ENCODE measurements at regions not wholly inside any gene's neighbourhood (a gene's known extent, or its start where the extent isn't known, plus 50 kb on each side); places are given as distances from the start of the nearest gene placed in this dataset.

DNA sequence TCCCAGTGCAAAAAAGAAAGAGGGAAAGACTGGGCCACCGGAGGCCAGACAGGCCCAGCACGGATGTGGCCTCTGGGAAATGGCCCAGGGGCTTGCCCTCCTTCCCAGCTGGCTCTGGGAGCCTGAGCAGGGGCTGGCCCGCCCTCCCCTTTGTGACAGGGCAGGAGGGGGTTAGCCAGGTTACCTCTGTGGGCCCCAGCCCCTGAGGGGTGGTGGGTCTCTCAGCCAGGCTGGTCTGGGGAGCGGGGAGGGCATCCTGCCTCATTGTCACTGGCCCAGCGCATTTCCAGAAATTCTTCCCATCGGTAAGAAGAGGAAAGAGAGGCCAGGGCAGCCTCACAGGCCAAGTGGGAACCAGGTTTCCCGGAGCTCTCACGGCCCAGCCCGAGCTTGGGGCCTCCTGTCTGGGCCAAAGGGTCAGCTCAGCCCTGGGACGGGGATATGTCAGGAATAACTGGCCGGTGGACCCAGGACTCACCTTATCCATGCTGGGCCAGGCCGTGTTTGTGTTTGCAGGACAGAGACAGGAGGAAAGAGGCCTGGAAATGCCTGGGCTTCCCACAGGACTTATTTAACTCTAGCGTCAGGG, 182.2 kb downstream of the ZFP36L2 start:
- no peak for TF ChIP-seq CTCF (conservative IDR thresholded peaks at IDR 0.05)
- H3K27ac ChIP-seq: no peak overlapping the region

GRCh38 chr2:43043553-43043870, 182.9 kb downstream of the ZFP36L2 start:
- TF ChIP-seq CTCF (conservative IDR thresholded peaks at IDR 0.05): no peak
- H3K27ac ChIP-seq: no peak overlapping the region

GRCh38 chr2:43041661-43042360, 184.6 kb downstream of the ZFP36L2 start:
- H3K27ac ChIP-seq: no peak overlapping the region
- no peak for TF ChIP-seq CTCF (conservative IDR thresholded peaks at IDR 0.05)

DNA sequence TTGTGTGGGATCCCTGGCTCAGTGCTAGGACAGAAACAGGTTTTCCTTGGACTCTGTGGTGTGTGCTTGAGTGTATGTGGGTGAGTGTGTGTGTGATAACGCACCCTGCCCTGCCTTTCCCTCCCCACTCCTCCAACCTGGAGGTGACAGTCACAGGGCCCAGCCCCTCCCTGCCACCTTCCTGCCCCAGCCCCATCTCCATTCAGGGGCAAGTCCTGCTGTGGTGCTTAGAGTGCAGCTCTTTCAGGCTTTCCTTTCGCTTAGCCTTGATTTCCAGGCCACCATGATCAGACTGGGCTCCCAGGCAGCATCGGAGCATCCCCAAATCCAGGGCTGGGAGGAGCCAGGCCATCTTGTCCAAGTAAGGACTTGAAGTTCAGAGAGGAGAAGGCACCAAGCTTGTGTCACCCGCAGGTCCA, 185.2 kb downstream of the ZFP36L2 start:
- no peak for TF ChIP-seq CTCF (conservative IDR thresholded peaks at IDR 0.05)
- no peak overlapping the region for H3K27ac ChIP-seq

DNA sequence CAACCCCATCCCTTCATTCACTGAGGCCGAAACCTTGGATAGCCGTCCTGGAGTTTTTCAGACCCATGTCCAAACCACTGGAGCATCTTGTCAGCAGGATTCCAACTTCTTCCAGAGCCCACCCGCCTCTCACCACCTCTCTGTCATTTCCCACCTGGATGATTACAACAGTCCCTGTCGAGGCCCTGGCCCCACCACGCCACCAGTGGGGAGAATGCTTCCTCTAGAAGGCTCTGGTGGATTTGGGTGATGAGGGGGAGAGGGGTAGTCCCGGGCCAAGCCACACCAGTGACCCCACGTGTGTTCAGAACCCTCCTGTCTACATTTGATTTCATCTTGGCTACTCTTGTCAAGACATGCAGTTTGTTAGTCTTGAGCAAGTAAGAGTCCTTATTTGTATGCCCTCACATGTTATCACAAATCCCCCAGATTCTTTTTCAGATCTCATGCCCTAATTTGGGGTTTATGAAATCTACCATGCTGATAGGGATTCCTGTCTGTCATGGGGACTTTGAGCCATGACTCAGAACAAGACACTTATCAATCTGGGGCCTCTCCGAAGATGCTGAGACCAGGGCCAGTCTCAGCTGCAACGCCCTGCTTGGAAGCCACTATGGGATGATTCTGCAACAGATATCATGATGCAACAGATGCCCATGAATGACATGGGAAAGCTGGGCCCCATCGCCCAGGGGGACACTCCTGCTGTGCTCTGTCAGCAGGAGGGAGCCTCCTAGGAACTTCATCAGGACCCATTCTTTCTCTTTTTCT, 186.1 kb downstream of the ZFP36L2 start:
- no peak overlapping the region for H3K27ac ChIP-seq
- TF ChIP-seq CTCF (conservative IDR thresholded peaks at IDR 0.05): no peak

DNA sequence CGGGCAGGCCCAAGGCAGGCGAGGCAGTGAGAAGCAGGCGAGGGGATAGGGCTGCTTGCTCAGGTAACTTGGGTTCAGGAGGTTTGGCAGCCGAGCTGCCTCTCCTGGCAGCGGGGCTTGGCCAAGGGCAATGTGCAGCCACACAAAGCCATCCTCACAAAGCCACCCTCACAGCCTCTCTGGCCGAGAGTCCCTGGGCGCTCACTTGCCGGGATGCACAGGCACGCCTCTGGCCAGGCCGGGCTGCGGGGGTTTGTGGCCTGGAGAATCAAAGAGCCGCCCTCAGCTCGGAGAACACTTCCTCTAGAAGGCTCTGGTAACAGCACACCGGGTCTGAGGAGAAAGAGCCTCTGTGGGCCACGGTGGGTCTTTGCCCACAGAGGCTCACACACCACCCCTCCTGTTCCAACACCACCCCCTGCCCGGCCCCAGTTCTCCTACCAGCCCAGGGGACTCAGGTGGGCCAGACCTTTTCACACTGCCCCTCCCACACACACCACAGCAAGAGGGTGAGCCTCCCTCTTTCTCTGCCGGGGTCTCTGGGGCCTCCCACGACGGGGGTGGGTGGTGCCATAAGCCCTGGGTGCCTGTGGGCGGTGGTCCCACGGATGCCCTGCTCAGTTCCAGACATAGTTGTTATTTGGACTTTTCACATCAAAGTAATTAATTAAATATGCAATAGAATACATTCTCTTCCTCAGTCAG, 186.9 kb downstream of the ZFP36L2 start:
- no peak for TF ChIP-seq CTCF (conservative IDR thresholded peaks at IDR 0.05)
- no peak overlapping the region for H3K27ac ChIP-seq

GRCh38 chr2:43038696-43039094, 187.7 kb downstream of the ZFP36L2 start:
- H3K27ac ChIP-seq: no peak overlapping the region
- TF ChIP-seq CTCF (conservative IDR thresholded peaks at IDR 0.05): no peak

All from VCaP (cell line).